Lower leg skin (tissue), 3 donors: ENCODE measurements at regions not wholly inside any gene's neighbourhood (a gene's known extent, or its start where the extent isn't known, plus 50 kb on each side); places are given as distances from the start of the nearest gene placed in this dataset.

Experiments
- CTCF ChIP-seq, 3 donors: fragments of 450-650 bp; IDR thresholded peaks; one replicate each; pipeline ENCODE4 v1.5.1; 2016; ENCODE audit warnings: antibody characterized with exemption in 3 of 3, mild to moderate bottlenecking in 3 of 3, moderate library complexity in 2 of 3
- POLR2A ChIP-seq, 2 donors: fragments of 450-650 bp; IDR thresholded peaks; one replicate each; pipeline ENCODE4 v1.6.1; 2016 to 2017; ENCODE audit warnings: antibody characterized with exemption in 2 of 2, mild to moderate bottlenecking in 1 of 2, moderate library complexity in 1 of 2

DNA sequence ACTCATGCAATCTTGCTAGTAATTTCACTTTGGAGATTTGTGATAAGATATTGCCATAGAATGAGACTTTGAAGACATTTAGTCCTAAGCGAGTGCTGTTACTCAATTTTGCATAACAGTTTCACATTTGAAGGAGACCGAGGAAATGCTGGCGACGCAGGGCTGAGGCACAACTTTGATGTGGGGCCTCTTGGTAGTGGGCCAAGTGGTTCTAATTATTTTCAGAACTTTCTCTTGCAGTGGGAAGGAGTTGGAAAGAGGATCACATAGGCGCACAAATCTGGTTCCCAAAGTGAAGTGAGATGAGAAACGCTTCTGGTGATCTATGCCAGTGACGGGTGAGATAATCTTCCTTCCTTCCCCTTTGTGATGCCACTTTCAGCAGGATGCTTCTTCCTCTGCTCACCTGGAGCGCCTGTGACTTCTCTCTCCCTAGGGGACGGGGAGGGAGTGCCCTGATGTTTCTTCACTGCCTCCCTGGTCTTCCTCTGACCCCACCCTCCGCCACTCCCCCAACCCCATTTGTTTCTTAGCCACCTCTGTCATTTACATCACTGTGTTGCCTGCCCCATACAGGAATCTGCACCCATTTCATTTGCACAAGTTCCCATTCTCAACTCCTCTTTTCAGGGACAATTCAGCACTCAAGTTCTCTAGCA, 138.9 kb upstream of the MID1 start:
- TF ChIP-seq CTCF (IDR thresholded peaks at IDR 0.05) = no peak
- no peak for TF ChIP-seq POLR2A (IDR thresholded peaks at IDR 0.05)
